ENCODE measurements at regions not wholly inside any gene's neighbourhood (a gene's known extent, or its start where the extent isn't known, plus 50 kb on each side); places are given as distances from the start of the nearest gene placed in this dataset.

DNA sequence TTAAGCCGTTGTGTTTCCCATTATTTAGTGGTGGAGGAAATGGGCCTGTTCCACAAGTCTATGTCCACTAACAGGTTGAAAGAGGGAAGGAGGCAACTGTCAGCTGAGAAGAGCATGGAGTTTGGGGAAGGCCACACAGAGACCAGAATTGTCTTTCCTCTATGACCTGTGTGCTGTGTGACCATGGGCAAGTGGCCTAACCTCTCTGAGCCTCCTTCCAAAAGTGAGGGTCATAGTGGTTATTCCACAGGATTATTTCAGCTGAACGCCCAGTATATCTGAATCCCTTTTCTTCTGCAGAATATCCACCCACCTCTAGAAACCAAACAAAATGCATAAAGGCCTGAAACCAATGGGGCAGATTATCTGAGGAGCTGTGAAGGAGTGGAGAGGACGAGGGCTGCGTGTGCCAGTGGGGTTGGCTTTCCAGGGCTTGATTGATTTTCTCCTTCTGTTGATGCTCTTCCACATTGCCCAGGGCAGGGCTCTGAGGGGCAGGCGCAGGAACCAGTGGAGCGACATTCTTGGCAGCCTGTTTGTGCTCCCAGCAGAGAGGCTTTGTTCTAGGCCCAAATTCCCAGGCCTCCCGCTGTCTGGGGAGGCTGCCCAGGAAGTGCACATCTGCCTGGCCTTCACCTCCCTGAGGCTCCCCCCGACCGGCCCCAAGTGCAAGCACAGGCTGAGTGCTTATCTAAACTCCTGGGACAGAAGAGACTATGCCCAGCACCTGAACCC is 452.7 kb downstream of the BCL11B start (continued):
- TF ChIP-seq RELA (CRISPR knock-in tag; IDR thresholded peaks at IDR 0.05; ENCODE audit: borderline replicate concordance), result no peak
- TF ChIP-seq PRRX2 (CRISPR knock-in tag; IDR thresholded peaks at IDR 0.05), result peak; percentile 29; the same call in 1 of the 2 replicates
- no peak for TF ChIP-seq OVOL2 (CRISPR knock-in tag; IDR thresholded peaks at IDR 0.05; ENCODE audit: borderline replicate concordance)
- peak; percentile 35; the same call in 1 of the 2 replicates for TF ChIP-seq ETV6 (CRISPR knock-in tag; IDR thresholded peaks at IDR 0.05)
- no peak for TF ChIP-seq KAT7 (CRISPR knock-in tag; IDR thresholded peaks at IDR 0.05; ENCODE audit: borderline replicate concordance)
- TF ChIP-seq, protein P1, sequence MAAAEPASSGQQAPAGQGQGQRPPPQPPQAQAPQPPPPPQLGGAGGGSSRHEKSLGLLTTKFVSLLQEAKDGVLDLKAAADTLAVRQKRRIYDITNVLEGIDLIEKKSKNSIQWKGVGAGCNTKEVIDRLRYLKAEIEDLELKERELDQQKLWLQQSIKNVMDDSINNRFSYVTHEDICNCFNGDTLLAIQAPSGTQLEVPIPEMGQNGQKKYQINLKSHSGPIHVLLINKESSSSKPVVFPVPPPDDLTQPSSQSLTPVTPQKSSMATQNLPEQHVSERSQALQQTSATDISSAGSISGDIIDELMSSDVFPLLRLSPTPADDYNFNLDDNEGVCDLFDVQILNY (CRISPR knock-in tag; IDR thresholded peaks at IDR 0.05), result 0 out of 2 replicates have a peak, but pooled peaks have one; percentile 48
- TF ChIP-seq NFE2L1 (CRISPR knock-in tag; IDR thresholded peaks at IDR 0.05), result peak; percentile 52; the same call in 1 of the 2 replicates
- no peak for TF ChIP-seq USF1 (CRISPR knock-in tag; IDR thresholded peaks at IDR 0.05)
- no peak for TF ChIP-seq TCF7 (CRISPR knock-in tag; IDR thresholded peaks at IDR 0.05; ENCODE audit: low read depth)
- no peak for TF ChIP-seq ZNF219 (CRISPR knock-in tag; IDR thresholded peaks at IDR 0.05; ENCODE audit: borderline replicate concordance)
- TF ChIP-seq, protein P2, sequence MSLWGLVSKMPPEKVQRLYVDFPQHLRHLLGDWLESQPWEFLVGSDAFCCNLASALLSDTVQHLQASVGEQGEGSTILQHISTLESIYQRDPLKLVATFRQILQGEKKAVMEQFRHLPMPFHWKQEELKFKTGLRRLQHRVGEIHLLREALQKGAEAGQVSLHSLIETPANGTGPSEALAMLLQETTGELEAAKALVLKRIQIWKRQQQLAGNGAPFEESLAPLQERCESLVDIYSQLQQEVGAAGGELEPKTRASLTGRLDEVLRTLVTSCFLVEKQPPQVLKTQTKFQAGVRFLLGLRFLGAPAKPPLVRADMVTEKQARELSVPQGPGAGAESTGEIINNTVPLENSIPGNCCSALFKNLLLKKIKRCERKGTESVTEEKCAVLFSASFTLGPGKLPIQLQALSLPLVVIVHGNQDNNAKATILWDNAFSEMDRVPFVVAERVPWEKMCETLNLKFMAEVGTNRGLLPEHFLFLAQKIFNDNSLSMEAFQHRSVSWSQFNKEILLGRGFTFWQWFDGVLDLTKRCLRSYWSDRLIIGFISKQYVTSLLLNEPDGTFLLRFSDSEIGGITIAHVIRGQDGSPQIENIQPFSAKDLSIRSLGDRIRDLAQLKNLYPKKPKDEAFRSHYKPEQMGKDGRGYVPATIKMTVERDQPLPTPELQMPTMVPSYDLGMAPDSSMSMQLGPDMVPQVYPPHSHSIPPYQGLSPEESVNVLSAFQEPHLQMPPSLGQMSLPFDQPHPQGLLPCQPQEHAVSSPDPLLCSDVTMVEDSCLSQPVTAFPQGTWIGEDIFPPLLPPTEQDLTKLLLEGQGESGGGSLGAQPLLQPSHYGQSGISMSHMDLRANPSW (CRISPR knock-in tag; conservative IDR thresholded peaks at IDR 0.05; ENCODE audit: low read depth), result no peak
- TF ChIP-seq ZBTB21 (CRISPR knock-in tag; IDR thresholded peaks at IDR 0.05; ENCODE audit: borderline replicate concordance), result no peak; the same call in 1 of the 2 replicates
- peak; percentile 79 for TF ChIP-seq ZNF423 (CRISPR knock-in tag; IDR thresholded peaks at IDR 0.05)
- TF ChIP-seq, protein P3, sequence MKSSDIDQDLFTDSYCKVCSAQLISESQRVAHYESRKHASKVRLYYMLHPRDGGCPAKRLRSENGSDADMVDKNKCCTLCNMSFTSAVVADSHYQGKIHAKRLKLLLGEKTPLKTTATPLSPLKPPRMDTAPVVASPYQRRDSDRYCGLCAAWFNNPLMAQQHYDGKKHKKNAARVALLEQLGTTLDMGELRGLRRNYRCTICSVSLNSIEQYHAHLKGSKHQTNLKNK (CRISPR knock-in tag; IDR thresholded peaks at IDR 0.05), result no peak
- no peak for TF ChIP-seq NR1H2 (CRISPR knock-in tag; IDR thresholded peaks at IDR 0.05)
- no peak for TF ChIP-seq HMGA2 (CRISPR knock-in tag; IDR thresholded peaks at IDR 0.05)
- TF ChIP-seq ZNF671 (CRISPR knock-in tag; IDR thresholded peaks at IDR 0.05), result peak; percentile 56; the same call in 1 of the 2 replicates
- no peak for TF ChIP-seq CREM (CRISPR knock-in tag; IDR thresholded peaks at IDR 0.05)
- TF ChIP-seq, protein P4, sequence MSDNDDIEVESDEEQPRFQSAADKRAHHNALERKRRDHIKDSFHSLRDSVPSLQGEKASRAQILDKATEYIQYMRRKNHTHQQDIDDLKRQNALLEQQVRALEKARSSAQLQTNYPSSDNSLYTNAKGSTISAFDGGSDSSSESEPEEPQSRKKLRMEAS (CRISPR knock-in tag; IDR thresholded peaks at IDR 0.05), result 0 out of 2 replicates have a peak, but pooled peaks have one; percentile 24
- no peak for TF ChIP-seq JAZF1 (CRISPR knock-in tag; IDR thresholded peaks at IDR 0.05)
- no peak for TF ChIP-seq SMAD3 (CRISPR knock-in tag; IDR thresholded peaks at IDR 0.05; ENCODE audit: borderline replicate concordance)
- TF ChIP-seq NFYB (CRISPR knock-in tag; conservative IDR thresholded peaks at IDR 0.05; ENCODE audit: low read depth), result no peak
- TF ChIP-seq, protein P5, sequence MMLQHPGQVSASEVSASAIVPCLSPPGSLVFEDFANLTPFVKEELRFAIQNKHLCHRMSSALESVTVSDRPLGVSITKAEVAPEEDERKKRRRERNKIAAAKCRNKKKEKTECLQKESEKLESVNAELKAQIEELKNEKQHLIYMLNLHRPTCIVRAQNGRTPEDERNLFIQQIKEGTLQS (CRISPR knock-in tag; conservative IDR thresholded peaks at IDR 0.05), result no peak
- TF ChIP-seq, protein P6, sequence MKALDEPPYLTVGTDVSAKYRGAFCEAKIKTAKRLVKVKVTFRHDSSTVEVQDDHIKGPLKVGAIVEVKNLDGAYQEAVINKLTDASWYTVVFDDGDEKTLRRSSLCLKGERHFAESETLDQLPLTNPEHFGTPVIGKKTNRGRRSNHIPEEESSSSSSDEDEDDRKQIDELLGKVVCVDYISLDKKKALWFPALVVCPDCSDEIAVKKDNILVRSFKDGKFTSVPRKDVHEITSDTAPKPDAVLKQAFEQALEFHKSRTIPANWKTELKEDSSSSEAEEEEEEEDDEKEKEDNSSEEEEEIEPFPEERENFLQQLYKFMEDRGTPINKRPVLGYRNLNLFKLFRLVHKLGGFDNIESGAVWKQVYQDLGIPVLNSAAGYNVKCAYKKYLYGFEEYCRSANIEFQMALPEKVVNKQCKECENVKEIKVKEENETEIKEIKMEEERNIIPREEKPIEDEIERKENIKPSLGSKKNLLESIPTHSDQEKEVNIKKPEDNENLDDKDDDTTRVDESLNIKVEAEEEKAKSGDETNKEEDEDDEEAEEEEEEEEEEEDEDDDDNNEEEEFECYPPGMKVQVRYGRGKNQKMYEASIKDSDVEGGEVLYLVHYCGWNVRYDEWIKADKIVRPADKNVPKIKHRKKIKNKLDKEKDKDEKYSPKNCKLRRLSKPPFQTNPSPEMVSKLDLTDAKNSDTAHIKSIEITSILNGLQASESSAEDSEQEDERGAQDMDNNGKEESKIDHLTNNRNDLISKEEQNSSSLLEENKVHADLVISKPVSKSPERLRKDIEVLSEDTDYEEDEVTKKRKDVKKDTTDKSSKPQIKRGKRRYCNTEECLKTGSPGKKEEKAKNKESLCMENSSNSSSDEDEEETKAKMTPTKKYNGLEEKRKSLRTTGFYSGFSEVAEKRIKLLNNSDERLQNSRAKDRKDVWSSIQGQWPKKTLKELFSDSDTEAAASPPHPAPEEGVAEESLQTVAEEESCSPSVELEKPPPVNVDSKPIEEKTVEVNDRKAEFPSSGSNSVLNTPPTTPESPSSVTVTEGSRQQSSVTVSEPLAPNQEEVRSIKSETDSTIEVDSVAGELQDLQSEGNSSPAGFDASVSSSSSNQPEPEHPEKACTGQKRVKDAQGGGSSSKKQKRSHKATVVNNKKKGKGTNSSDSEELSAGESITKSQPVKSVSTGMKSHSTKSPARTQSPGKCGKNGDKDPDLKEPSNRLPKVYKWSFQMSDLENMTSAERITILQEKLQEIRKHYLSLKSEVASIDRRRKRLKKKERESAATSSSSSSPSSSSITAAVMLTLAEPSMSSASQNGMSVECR (CRISPR knock-in tag; IDR thresholded peaks at IDR 0.05; ENCODE audit: borderline replicate concordance), result no peak
- TF ChIP-seq, protein P7, sequence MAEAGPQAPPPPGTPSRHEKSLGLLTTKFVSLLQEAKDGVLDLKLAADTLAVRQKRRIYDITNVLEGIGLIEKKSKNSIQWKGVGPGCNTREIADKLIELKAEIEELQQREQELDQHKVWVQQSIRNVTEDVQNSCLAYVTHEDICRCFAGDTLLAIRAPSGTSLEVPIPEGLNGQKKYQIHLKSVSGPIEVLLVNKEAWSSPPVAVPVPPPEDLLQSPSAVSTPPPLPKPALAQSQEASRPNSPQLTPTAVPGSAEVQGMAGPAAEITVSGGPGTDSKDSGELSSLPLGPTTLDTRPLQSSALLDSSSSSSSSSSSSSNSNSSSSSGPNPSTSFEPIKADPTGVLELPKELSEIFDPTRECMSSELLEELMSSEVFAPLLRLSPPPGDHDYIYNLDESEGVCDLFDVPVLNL (CRISPR knock-in tag; IDR thresholded peaks at IDR 0.05; ENCODE audit: borderline replicate concordance, low read depth), result no peak
- TF ChIP-seq, protein P8, sequence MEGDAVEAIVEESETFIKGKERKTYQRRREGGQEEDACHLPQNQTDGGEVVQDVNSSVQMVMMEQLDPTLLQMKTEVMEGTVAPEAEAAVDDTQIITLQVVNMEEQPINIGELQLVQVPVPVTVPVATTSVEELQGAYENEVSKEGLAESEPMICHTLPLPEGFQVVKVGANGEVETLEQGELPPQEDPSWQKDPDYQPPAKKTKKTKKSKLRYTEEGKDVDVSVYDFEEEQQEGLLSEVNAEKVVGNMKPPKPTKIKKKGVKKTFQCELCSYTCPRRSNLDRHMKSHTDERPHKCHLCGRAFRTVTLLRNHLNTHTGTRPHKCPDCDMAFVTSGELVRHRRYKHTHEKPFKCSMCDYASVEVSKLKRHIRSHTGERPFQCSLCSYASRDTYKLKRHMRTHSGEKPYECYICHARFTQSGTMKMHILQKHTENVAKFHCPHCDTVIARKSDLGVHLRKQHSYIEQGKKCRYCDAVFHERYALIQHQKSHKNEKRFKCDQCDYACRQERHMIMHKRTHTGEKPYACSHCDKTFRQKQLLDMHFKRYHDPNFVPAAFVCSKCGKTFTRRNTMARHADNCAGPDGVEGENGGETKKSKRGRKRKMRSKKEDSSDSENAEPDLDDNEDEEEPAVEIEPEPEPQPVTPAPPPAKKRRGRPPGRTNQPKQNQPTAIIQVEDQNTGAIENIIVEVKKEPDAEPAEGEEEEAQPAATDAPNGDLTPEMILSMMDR (IDR thresholded peaks at IDR 0.05), result no peak
- no peak for TF ChIP-seq TP53 (CRISPR knock-in tag; IDR thresholded peaks at IDR 0.05)

Measured in WTC11 (cell line).